Left ventricle myocardium superior (tissue), 1 donor: ENCODE measurements at regions not wholly inside any gene's neighbourhood (a gene's known extent, or its start where the extent isn't known, plus 50 kb on each side); places are given as distances from the start of the nearest gene placed in this dataset.

ENCODE experiments used
- ATAC-seq: fragments of 200-7000 bp; cut with Tn5 transposase; one replicate; pipeline ENCODE4 v1.9.1; 2020; ENCODE audit warnings: mild to moderate bottlenecking, moderate library complexity
- DNase-seq: peaks from one replicate; pipeline ENCODE4 v3.0.0-alpha.2; 2020
- intact Hi-C: fragments of 100-400 bp; cut with micrococcal nuclease; formaldehyde crosslinking; loops from one replicate; pipeline ENCODE4 v1.11.0; 2022
- donor health status: DM: no; HTN: yes; CAD: no; lungs with severe emphysema.

- intact Hi-C loops: no loop called here
- no peak for ATAC-seq
- no peak for DNase-seq
These were observed 183.5 kb downstream of the SCG2 start for GRCh38 chr2:223418604-223419199.

GRCh38 chr2:223420048-223420447, 182.1 kb downstream of the SCG2 start:
- intact Hi-C loops: no loop called here
- no peak for DNase-seq
- ATAC-seq: no peak

GRCh38 chr2:223431479-223431878, 170.7 kb downstream of the SCG2 start:
- DNase-seq (no peak), ATAC-seq (no peak)
- intact Hi-C loops: no loop called here

GRCh38 chr2:223433461-223433860, 168.7 kb downstream of the SCG2 start:
- intact Hi-C loops: no loop called here
- DNase-seq (no peak), ATAC-seq (no peak)

- DNase-seq (no peak), ATAC-seq (no peak)
- intact Hi-C loops: no loop called here
These were observed 164.4 kb downstream of the SCG2 start for GRCh38 chr2:223437788-223438187.

GRCh38 chr2:223439184-223439583, 163.0 kb downstream of the SCG2 start:
- intact Hi-C loops: no loop called here
- ATAC-seq (no peak), DNase-seq (no peak)

GRCh38 chr2:223439786-223440185, 162.4 kb downstream of the SCG2 start:
- intact Hi-C loops: no loop called here
- DNase-seq: no peak

GRCh38 chr2:223442847-223443246, 159.3 kb downstream of the SCG2 start:
- no peak for ATAC-seq

More at GRCh38 chr2:223439786-223440185, 162.4 kb downstream of the SCG2 start:
- no peak for ATAC-seq

GRCh38 chr2:223450246-223450645, 151.9 kb downstream of the SCG2 start:
- DNase-seq: no peak
- intact Hi-C loops: loop anchor here (10.0 kb wide), 1 partner anchor 155 kb away; the partner anchor contains the start of gene SCG2
- ATAC-seq: no peak

More at GRCh38 chr2:223442847-223443246, 159.3 kb downstream of the SCG2 start:
- no peak for DNase-seq
- intact Hi-C loops: no loop called here

GRCh38 chr2:223457301-223457700, 144.9 kb downstream of the SCG2 start:
- DNase-seq (no peak), ATAC-seq (no peak)
- intact Hi-C loops: loop anchor here (10.0 kb wide), 1 partner anchor 148 kb away; the partner anchor contains the start of gene SCG2

GRCh38 chr2:223459328-223459939, 142.7 kb downstream of the SCG2 start:
- DNase-seq (no peak), ATAC-seq (no peak)
- intact Hi-C loops: loop anchor here (10.0 kb wide), 1 partner anchor 145 kb away; the partner anchor contains the start of gene SCG2

GRCh38 chr2:223460209-223460608, 142.0 kb downstream of the SCG2 start:
- ATAC-seq: no peak
- intact Hi-C loops: no loop called here

GRCh38 chr2:223460774-223461211, 141.4 kb downstream of the SCG2 start:
- no peak for DNase-seq
- no peak for ATAC-seq
- intact Hi-C loops: no loop called here

More at GRCh38 chr2:223460209-223460608, 142.0 kb downstream of the SCG2 start:
- DNase-seq: no peak

- no peak for ATAC-seq
- no peak for DNase-seq
- intact Hi-C loops: no loop called here
These were observed 138.1 kb downstream of the SCG2 start for GRCh38 chr2:223464071-223464470.

- ATAC-seq (peak; percentile 93), DNase-seq (peak; percentile 72)
- intact Hi-C loops: no loop called here
These were observed 136.4 kb downstream of the SCG2 start for GRCh38 chr2:223465793-223466192.

GRCh38 chr2:223467196-223467595, 135.0 kb downstream of the SCG2 start:
- intact Hi-C loops: no loop called here
- ATAC-seq: no peak
- no peak for DNase-seq

GRCh38 chr2:223469270-223470046, 132.7 kb downstream of the SCG2 start:
- DNase-seq (peak; percentile 65), ATAC-seq (peak; percentile 82)
- intact Hi-C loops: no loop called here

- no peak for ATAC-seq
- DNase-seq: no peak
- intact Hi-C loops: no loop called here
These were observed 131.6 kb downstream of the SCG2 start for GRCh38 chr2:223470602-223471001.

GRCh38 chr2:223472771-223473170, 129.4 kb downstream of the SCG2 start:
- intact Hi-C loops: no loop called here
- no peak for DNase-seq
- ATAC-seq: no peak

GRCh38 chr2:223474893-223475292, 127.3 kb downstream of the SCG2 start:
- ATAC-seq (no peak), DNase-seq (no peak)
- intact Hi-C loops: no loop called here
